ENCODE measurements at regions not wholly inside any gene's neighbourhood (a gene's known extent, or its start where the extent isn't known, plus 50 kb on each side); places are given as distances from the start of the nearest gene placed in this dataset.

DNA sequence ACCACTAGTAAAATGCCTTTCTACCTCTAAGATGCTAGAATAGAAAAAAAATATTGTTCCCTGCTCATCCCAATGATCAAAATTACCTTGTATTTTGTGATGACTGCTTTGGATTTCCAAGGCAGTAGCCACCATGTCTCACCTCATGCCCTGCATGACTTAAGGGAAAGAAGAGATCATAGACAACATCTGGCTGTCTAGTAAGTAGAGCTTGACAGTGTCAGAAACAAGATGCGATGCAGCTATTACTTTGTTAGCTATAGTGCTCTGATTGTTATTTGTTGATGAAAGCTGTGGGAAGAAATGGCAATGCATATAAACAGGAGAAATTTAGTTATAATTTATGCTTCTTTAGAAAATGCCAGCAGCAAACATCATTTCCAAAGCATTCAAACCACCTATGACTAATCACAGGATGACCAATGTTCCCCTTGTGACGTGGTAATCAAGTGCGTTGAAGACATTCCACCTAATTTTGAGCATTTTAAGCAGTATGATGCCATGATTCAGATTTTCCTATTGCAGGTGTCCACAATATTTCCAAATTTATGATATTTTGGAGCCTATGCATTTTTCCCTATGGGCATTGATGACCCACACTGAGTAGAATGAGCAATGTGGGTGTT, 308.3 kb downstream of the KCNRG start:
- intact Hi-C loops (cut with DNase I): no loop called here
- H3K27me3 ChIP-seq: no peaks in the 10 kb centered on the region
- 59 to 93% (median 89%) methylated on average over 3 of the region's 3 CpGs for WGBS, 3 donors
- no peaks in the 10 kb centered on the region for H3K36me3 ChIP-seq
- no peaks in the 10 kb centered on the region for H3K4me1 ChIP-seq (ENCODE audit: insufficient read depth)
- TF ChIP-seq POLR2A (IDR thresholded peaks at IDR 0.05) (no peak), EP300 (IDR thresholded peaks at IDR 0.05) (no peak)
- TF ChIP-seq, protein P1, sequence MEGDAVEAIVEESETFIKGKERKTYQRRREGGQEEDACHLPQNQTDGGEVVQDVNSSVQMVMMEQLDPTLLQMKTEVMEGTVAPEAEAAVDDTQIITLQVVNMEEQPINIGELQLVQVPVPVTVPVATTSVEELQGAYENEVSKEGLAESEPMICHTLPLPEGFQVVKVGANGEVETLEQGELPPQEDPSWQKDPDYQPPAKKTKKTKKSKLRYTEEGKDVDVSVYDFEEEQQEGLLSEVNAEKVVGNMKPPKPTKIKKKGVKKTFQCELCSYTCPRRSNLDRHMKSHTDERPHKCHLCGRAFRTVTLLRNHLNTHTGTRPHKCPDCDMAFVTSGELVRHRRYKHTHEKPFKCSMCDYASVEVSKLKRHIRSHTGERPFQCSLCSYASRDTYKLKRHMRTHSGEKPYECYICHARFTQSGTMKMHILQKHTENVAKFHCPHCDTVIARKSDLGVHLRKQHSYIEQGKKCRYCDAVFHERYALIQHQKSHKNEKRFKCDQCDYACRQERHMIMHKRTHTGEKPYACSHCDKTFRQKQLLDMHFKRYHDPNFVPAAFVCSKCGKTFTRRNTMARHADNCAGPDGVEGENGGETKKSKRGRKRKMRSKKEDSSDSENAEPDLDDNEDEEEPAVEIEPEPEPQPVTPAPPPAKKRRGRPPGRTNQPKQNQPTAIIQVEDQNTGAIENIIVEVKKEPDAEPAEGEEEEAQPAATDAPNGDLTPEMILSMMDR (IDR thresholded peaks at IDR 0.05): no peak
- H3K27ac ChIP-seq: no peak overlapping the region
- DNase-seq: no peak
- no peaks in the 10 kb centered on the region for H3K9me3 ChIP-seq
- H3K4me3 ChIP-seq: no peak overlapping the region

DNA sequence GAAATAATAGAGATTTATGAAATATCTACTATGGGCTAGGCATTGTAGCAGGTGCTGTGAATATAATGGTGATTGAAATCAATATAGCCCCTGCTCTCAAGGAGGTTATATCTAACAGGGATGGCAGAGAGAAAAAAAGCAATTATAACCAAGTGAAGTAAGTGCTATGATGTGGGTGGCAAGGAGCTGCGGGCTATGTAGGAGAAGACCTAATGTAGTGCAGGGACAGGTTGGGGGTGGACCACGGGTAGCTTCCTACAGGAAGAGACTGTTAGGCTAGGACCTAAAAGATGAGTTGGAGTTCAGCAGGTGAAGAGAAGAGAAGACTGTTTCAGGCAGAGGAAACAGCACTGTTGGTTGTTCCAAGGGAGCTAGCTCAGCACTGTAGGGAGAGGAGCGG, 311.0 kb downstream of the KCNRG start:
- intact Hi-C loops (cut with DNase I): no loop called here
- DNase-seq: no peak
- Histone ChIP-seq H3K4me1 (ENCODE audit: insufficient read depth) (no peaks in the 10 kb centered on the region), H3K27me3 (no peaks in the 10 kb centered on the region), H3K36me3 (no peaks in the 10 kb centered on the region), H3K9me3 (no peaks in the 10 kb centered on the region), H3K27ac (no peak overlapping the region), H3K4me3 (no peak overlapping the region)
- 85 to 88% (median 86%) methylated on average over 3 of the region's 3 CpGs for WGBS, 3 donors
- TF ChIP-seq, protein P1 (IDR thresholded peaks at IDR 0.05): no peak
- no peak for TF ChIP-seq EP300 (IDR thresholded peaks at IDR 0.05)
- no peak for TF ChIP-seq POLR2A (IDR thresholded peaks at IDR 0.05)

DNA sequence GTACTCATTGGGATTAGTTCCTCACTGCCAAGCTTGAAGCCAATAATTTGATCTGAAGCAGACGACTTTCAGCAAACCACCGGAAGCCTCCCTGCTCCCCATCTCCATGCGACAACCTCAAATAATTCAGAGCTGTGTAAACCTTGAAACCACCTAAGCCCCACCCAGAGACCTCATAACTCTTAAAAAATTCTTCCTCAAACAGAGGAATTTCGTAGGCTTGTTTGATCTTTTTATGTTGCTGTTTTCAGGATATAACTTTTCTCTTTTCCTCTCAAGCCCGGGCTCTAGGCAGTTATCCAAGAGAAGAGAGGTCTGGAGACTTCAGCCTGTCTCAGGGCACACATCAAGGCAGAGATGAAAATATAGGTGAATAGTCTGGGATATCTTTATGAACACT, 311.6 kb downstream of the KCNRG start:
- Histone ChIP-seq H3K27ac (no peak overlapping the region), H3K4me3 (no peak overlapping the region), H3K36me3 (no peaks in the 10 kb centered on the region), H3K9me3 (no peaks in the 10 kb centered on the region), H3K4me1 (ENCODE audit: insufficient read depth) (no peaks in the 10 kb centered on the region), H3K27me3 (no peaks in the 10 kb centered on the region)
- TF ChIP-seq EP300 (IDR thresholded peaks at IDR 0.05) (no peak), POLR2A (IDR thresholded peaks at IDR 0.05) (no peak)
- TF ChIP-seq, protein P1 (IDR thresholded peaks at IDR 0.05): no peak
- no peak for DNase-seq
- intact Hi-C loops (cut with DNase I): no loop called here
- WGBS, 3 donors: 7 to 9% (median 9%) methylated on average over 5 of the region's 5 CpGs

DNA sequence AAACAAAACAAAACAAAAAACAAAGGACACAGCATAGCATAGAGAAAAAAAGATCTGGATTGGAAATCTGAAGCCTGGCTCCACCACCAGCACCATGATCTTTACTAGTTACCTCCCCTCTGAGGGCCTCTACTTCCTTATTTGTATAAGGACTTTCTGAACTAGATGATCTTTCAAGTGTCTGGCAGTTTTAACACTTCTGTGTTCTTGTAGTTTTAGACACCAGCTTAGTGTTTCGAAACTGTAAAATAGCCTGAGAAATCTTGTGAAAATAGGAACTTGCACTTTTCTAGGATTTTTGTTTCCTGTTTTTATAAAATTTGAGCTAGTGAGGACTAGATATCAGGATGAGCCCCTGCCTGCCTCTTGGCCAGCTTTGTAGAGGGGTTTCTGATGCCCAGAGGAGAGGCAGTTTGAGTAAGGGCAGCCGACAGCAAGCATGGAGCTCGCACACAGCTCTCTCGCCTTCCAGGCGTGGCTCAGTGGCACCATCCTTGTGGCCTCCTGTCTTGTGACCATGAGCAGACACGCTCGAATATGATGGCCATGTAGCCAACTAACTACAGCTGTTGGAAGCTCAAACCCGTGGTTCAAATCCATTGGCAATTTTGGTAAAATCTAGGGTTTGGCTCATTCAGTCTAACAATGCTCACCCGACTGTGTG, 319.0 kb downstream of the KCNRG start:
- 91 to 95% (median 93%) methylated on average over 9 of the region's 9 CpGs for WGBS, 3 donors
- no peaks in the 10 kb centered on the region for H3K36me3 ChIP-seq
- intact Hi-C loops (cut with DNase I): no loop called here
- no peaks in the 10 kb centered on the region for H3K27me3 ChIP-seq
- no peak overlapping the region for H3K27ac ChIP-seq
- H3K4me1 ChIP-seq (ENCODE audit: insufficient read depth): no peaks in the 10 kb centered on the region
- no peak overlapping the region for H3K4me3 ChIP-seq
- no peak for TF ChIP-seq POLR2A (IDR thresholded peaks at IDR 0.05)
- TF ChIP-seq, protein P1 (IDR thresholded peaks at IDR 0.05): no peak
- DNase-seq: no peak
- no peaks in the 10 kb centered on the region for H3K9me3 ChIP-seq

Data from ovary (tissue), 7 donors.